ENCODE measurements at regions not wholly inside any gene's neighbourhood (a gene's known extent, or its start where the extent isn't known, plus 50 kb on each side); places are given as distances from the start of the nearest gene placed in this dataset.

- no peaks in the 10 kb centered on the region for H3K4me1 Mint-ChIP-seq
- POLR2A ChIA-PET: no interaction called here
- ATAC-seq (ENCODE audit: low read depth) (no peak), DNase-seq (no peak)
- H3K27me3 Mint-ChIP-seq: peaks cover 5% of the 10 kb centered on the region
- no peak overlapping the region for H3K27ac Mint-ChIP-seq
- H3K9me3 Mint-ChIP-seq: no peaks in the 10 kb centered on the region
- no peak overlapping the region for H3K4me3 Mint-ChIP-seq
- no peaks in the 10 kb centered on the region for H3K36me3 Mint-ChIP-seq
Observed at GRCh38 chr6:168160506-168161370, 81.7 kb upstream of the FRMD1 start.

DNA sequence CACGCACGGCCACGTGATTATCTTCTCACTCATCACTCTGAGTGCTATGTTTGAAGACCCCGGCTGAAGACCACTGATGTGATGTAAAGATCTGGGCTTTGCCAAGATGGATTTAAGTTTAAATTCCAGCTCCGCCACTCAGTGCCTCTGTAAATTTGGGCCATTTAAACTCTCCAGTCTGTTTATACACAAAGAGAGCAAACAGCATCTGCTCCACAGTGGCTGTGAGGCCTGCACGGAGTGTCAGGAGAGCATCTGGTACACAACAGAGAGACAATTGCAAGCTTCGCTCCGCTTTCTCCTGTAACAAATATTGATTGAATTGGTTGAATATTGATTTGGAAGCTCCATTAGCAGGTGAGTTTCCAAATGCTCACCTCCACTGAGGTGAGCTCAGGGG, 80.5 kb upstream of the FRMD1 start:
- H3K4me1 Mint-ChIP-seq: no peaks in the 10 kb centered on the region
- DNase-seq (no peak), ATAC-seq (ENCODE audit: low read depth) (no peak)
- H3K9me3 Mint-ChIP-seq: no peaks in the 10 kb centered on the region
- no peak overlapping the region for H3K4me3 Mint-ChIP-seq
- POLR2A ChIA-PET: no interaction called here
- no peak overlapping the region for H3K27ac Mint-ChIP-seq
- H3K36me3 Mint-ChIP-seq: no peaks in the 10 kb centered on the region
- H3K27me3 Mint-ChIP-seq: peaks cover 5% of the 10 kb centered on the region

DNA sequence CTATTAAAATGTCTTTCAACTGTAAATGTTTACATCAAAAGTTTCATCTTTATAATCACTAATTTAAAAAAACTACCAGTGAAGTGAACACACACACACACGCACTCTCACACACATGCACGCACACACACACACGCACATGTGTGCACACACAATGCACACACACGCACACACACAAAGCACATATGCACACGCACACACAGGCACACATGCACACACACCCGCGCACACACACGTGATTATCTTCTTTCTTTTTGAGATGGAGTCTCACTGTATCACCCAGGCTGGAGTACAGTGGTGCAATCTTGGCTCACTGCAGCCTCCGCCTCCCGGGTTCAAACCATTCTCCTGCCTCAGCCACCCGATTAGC, 80.0 kb upstream of the FRMD1 start:
- Mint-ChIP-seq H3K9me3 (no peaks in the 10 kb centered on the region), H3K27ac (no peak overlapping the region), H3K27me3 (peaks cover 5% of the 10 kb centered on the region), H3K4me1 (no peaks in the 10 kb centered on the region), H3K4me3 (no peak overlapping the region), H3K36me3 (no peaks in the 10 kb centered on the region)
- no peak for ATAC-seq (ENCODE audit: low read depth)
- DNase-seq: no peak
- POLR2A ChIA-PET: no interaction called here

- no peak overlapping the region for H3K27ac Mint-ChIP-seq
- peaks cover 5% of the 10 kb centered on the region for H3K27me3 Mint-ChIP-seq
- POLR2A ChIA-PET: no interaction called here
- DNase-seq (no peak), ATAC-seq (ENCODE audit: low read depth) (no peak)
- no peaks in the 10 kb centered on the region for H3K4me1 Mint-ChIP-seq
- H3K36me3 Mint-ChIP-seq: no peaks in the 10 kb centered on the region
- no peaks in the 10 kb centered on the region for H3K9me3 Mint-ChIP-seq
- no peak overlapping the region for H3K4me3 Mint-ChIP-seq
Observed at GRCh38 chr6:168158213-168158979, 79.4 kb upstream of the FRMD1 start.

DNA sequence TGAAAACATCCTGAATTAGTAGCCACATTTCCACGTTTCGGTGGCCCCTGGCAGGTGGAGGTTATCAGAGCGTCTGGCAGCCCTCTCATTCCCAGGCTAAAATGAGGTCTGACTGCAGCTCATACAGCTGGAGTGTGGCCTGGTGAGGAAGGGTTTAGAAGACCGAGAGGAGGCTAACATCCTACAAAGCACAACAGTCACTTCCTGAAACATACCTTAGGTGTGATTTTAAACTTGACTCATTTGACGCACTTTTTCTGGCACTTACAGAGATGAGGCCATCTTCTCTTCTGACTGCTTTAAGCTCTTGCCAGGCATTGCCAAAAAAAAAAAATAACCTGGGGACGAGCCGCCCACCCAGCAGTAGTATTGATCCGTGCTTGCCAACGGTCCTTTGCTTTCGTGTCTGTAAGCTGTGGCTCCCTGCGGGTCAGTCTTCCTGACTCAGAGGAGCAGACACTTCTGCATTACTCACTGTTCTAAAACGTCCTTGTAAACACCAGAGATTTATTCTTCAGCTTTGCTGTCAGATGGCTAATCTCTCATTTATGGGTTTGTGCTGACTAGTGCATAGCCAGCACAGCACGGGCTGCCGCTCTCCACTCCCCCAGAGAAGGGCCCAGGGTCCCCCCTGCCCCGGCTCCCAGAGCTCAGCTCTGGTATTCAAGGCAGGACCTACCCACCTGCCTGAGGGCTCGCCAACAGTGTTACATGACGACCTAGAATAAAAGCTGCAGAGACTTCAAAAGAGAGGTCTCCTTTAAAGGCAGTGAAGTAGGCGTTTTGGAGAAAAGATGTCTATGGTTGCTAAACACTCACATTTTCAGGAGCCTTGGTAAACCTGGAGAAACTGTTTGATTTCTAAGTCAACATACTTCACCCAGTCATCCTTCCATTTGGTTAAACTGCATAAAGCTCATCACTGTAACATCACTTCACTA, 78.5 kb upstream of the FRMD1 start:
- no peak for DNase-seq
- H3K4me3 Mint-ChIP-seq: no peak overlapping the region

DNA sequence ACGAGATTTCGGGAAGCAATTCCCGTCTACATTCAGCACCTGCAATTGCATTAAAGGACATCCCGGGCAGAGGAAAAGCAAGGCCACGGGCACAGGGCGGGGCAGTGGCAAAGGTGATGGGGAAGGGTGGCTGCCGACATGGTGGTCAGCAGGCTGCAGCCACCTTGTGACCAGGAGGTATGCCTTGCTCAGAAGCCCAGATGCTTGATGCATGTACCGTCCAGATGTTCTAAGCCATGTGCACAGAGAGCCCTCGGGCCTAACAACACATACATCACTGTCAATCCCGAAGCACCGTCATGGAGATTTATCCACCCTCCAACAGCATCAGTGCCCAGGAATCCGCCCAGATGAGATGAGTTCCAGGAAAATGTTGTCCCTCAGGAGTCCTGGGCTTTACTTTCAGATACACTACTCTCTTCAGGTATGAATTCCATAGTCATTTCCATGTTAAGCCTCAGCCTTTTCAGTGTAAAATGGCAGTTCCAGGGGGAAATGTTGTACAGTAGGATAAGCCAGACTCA, 77.8 kb upstream of the FRMD1 start:
- no peak for DNase-seq
- Mint-ChIP-seq H3K9me3 (no peaks in the 10 kb centered on the region), H3K27ac (no peak overlapping the region), H3K27me3 (peaks cover 5% of the 10 kb centered on the region), H3K4me1 (no peaks in the 10 kb centered on the region), H3K4me3 (no peak overlapping the region), H3K36me3 (no peaks in the 10 kb centered on the region)
- ATAC-seq (ENCODE audit: low read depth): no peak
- POLR2A ChIA-PET: no interaction called here

More for the DNA sequence above, 78.5 kb upstream of the FRMD1 start:
- ATAC-seq (ENCODE audit: low read depth): no peak
- H3K27ac Mint-ChIP-seq: no peak overlapping the region
- H3K36me3 Mint-ChIP-seq: no peaks in the 10 kb centered on the region
- POLR2A ChIA-PET: no interaction called here
- peaks cover 5% of the 10 kb centered on the region for H3K27me3 Mint-ChIP-seq
- H3K9me3 Mint-ChIP-seq: no peaks in the 10 kb centered on the region
- H3K4me1 Mint-ChIP-seq: no peaks in the 10 kb centered on the region

DNA sequence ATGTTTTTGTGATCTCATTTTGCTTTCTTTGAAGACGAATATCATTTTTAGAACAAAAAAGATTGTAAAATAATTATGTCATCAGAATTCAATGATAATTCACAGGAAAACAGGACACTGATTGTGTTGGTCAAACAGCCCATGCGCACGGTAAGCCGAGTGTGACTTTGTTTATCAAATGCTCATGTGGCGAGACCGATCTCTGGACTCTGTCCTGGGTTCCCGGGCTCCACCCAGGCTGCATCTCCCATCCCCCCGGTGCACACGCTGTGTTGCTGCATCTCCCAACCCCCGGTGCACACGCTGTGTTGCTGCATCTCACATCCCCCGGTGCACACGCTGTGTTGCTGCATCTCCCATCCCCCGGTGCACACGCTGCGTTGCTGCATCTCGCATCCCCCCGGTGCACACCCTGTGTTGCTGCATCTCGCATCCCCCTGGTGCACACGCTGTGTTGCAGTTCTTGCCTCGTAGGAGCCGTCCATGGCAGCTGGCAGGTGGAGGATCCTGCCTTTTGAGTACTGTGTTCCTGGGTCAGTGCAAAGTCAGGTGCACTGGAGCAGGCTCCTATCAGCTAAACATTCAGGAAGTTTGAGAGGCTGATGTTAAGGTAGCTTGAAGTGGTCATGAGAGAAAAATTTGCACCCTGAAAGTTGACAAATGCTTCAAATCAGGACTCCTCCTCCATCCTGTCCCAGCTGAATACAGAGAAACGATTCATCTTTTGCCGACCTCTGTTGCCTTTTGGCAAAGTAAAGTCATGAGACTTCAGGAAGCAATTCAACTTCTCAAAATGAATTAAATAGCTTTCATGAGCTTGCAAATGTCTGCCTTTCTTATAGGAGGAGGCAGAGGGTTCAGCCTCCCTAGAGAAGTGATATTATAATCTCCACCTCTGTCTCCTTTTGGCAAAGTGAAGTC, 77.1 kb upstream of the FRMD1 start:
- no peak overlapping the region for H3K27ac Mint-ChIP-seq
- POLR2A ChIA-PET: no interaction called here
- H3K36me3 Mint-ChIP-seq: no peaks in the 10 kb centered on the region
- ATAC-seq (ENCODE audit: low read depth) (no peak), DNase-seq (no peak)
- H3K4me1 Mint-ChIP-seq: no peaks in the 10 kb centered on the region
- no peak overlapping the region for H3K4me3 Mint-ChIP-seq
- H3K9me3 Mint-ChIP-seq: no peaks in the 10 kb centered on the region
- H3K27me3 Mint-ChIP-seq: peaks cover 5% of the 10 kb centered on the region

DNA sequence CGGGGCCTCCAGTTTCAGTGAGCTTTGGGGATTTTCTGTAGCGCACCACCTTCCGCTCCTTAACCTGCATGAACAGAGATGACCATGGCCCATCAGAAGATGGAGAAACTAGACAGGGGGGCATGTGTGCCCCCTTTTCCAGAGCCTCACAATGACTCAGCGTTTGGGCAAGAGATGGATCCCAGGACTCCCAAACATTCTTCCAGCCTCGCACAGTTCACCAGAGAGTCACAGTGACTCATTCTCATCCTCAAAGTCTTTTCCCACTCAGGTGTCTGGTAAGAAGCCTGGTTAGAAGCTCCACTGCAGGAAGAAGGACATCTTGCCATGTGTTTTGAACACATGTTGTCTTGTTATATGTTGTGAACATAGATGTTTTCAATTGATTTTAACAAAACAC, 76.2 kb upstream of the FRMD1 start:
- H3K4me3 Mint-ChIP-seq: no peak overlapping the region
- no peaks in the 10 kb centered on the region for H3K9me3 Mint-ChIP-seq
- no peak overlapping the region for H3K27ac Mint-ChIP-seq
- H3K27me3 Mint-ChIP-seq: peaks cover 5% of the 10 kb centered on the region
- ATAC-seq (ENCODE audit: low read depth) (no peak), DNase-seq (no peak)
- no peaks in the 10 kb centered on the region for H3K4me1 Mint-ChIP-seq
- POLR2A ChIA-PET: no interaction called here
- no peaks in the 10 kb centered on the region for H3K36me3 Mint-ChIP-seq

DNA sequence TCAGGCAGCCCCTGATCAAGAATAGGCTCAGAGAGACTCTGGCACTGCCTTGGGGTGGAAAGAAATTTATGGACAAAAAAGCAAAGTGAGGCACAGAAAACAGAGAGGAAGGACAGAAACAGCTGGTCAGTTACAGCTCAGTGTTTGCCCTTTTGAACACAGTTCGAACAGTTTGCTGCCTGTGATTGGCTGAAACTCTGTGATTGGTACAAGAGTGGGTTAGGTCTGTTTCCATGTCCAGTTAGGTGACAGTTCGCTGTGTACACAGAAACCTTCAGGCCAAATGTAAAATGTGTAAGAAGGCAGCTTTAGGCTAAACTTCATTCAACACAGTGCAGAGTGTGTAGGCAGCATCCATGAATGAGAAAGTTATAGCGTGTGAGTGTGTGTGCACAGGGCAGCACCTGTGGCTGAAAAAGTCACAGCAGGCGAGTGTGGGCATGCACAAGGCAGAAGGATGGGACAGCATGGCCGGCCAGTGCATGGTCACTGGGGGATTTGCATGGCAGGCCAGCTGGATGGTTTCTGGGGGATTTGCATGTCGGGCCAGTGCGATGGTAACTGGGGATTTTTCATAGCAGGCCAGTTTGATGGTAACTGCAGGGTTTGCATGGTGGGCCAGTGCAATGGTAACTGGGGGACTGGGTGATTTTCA, 75.4 kb upstream of the FRMD1 start:
- Mint-ChIP-seq H3K27ac (no peak overlapping the region), H3K36me3 (no peaks in the 10 kb centered on the region), H3K27me3 (peaks cover 5% of the 10 kb centered on the region), H3K9me3 (no peaks in the 10 kb centered on the region), H3K4me3 (no peak overlapping the region), H3K4me1 (no peaks in the 10 kb centered on the region)
- POLR2A ChIA-PET: no interaction called here
- DNase-seq: no peak
- ATAC-seq (ENCODE audit: low read depth): no peak

DNA sequence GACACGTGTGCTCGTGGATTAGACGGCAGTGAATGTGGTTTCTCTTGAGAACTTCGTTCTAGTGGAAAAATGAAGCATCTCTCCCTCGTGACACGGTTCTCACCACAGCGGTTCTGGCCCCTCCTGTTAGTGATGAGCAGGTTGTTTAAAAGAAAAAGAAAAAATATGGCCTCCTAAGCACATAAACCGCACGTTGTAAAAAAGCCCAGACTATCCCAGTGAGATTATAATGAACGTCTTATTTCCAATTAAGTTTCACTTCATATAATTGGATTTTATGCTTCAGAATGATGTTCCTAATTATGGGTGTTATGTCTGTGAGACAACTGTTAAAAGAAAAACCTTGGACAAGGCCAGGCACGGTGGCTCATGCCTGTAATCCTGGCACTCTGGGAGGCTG, 74.5 kb upstream of the FRMD1 start:
- Mint-ChIP-seq H3K36me3 (no peaks in the 10 kb centered on the region), H3K4me3 (no peak overlapping the region), H3K9me3 (no peaks in the 10 kb centered on the region), H3K27ac (no peak overlapping the region), H3K4me1 (no peaks in the 10 kb centered on the region), H3K27me3 (peaks cover 5% of the 10 kb centered on the region)
- no peak for DNase-seq
- ATAC-seq (ENCODE audit: low read depth): no peak
- POLR2A ChIA-PET: no interaction called here

DNA sequence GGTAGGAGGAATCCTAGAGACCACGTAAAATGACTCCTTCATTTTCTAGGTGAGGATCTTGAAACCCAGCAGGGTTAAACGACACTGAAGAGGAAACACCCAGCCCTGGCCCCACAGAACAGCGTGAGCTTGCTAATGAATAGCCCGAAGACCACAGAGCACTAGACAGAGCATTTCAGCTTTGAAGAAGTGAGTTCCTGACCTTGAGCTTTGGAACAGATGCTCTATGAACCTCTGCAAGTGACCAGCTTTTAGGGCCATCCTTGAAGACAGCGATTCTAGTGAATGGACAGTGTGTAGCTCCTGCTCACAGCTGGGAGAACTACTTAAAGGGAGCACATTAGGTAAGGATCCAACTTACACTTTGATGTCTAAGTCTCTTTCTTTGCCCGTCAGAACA, 74.0 kb upstream of the FRMD1 start:
- no peak for ATAC-seq (ENCODE audit: low read depth)
- DNase-seq: no peak
- Mint-ChIP-seq H3K9me3 (no peaks in the 10 kb centered on the region), H3K27ac (no peak overlapping the region), H3K4me3 (no peak overlapping the region), H3K27me3 (peaks cover 5% of the 10 kb centered on the region), H3K36me3 (no peaks in the 10 kb centered on the region), H3K4me1 (no peaks in the 10 kb centered on the region)
- POLR2A ChIA-PET: no interaction called here

DNA sequence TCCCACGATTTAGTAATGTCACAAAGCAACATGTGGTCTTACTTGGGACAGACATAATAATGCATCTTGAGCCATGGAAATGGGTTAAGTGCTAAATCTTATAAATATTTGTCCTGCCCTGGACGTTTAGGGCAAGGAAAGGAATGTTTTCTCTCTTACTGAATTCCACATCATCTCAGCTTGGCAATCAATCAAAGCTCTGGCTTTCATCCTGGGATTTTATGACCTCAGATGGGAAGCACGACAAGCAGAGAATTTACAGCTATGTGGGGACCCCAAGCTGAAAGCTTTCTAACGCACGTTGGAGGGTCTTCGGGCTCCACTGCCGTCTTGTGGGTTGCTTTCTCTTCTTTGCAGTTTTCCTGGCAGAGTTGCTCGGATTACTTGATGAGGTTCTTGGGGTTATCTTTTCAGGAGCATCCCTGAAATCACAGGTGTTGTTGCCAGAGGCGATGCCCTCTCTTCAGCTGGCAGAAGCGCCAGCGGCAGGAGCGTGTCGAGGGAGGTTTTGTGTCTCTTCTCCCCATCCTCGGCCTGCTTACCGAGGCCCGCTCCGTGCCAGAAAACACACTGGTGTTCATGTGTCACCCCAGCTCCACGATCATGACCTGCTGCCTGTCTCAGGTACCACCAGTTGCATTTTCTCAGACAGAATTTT, 73.4 kb upstream of the FRMD1 start:
- peaks cover 1% of the 10 kb centered on the region for H3K27me3 Mint-ChIP-seq
- H3K27ac Mint-ChIP-seq: no peak overlapping the region
- H3K9me3 Mint-ChIP-seq: no peaks in the 10 kb centered on the region
- POLR2A ChIA-PET: no interaction called here
- no peak overlapping the region for H3K4me3 Mint-ChIP-seq
- ATAC-seq (ENCODE audit: low read depth) (no peak), DNase-seq (no peak)
- H3K36me3 Mint-ChIP-seq: no peaks in the 10 kb centered on the region
- H3K4me1 Mint-ChIP-seq: no peaks in the 10 kb centered on the region

All from activated naive CD8-positive, alpha-beta T cell treated with anti-CD3 and anti-CD28 coated beads, Interleukin-2, amount 10 ng/mL, durations not matched to agents 7 days and 5 days (primary cell).